KOPT-K1 (cell line): ENCODE measurements at regions not wholly inside any gene's neighbourhood (a gene's known extent, or its start where the extent isn't known, plus 50 kb on each side); places are given as distances from the start of the nearest gene placed in this dataset.
"Not testable (repeated sequence)": the region's sequence is repeated elsewhere in the genome, so short reads cannot be mapped to it uniquely, and the experiment has no call there.

Experiments used
- H3K27ac ChIP-seq: fragments of 200-600 bp; sonication (generic); 2 replicates; pipeline ENCODE4 v1.5.1; 2016; ENCODE audit warnings: antibody characterized with exemption, mild to moderate bottlenecking, low read depth, low read length; ENCODE audit not compliant: poor library complexity, severe bottlenecking
- H3K36me3 ChIP-seq: fragments of 200-600 bp; sonication (generic); 2 replicates; pipeline ENCODE4 v1.5.1; 2017; ENCODE audit warnings: antibody characterized with exemption, mild to moderate bottlenecking, low read length, moderate library complexity; ENCODE audit not compliant: insufficient read depth
- H3K9me3 ChIP-seq: fragments of 200-600 bp; sonication (generic); 2 replicates; pipeline ENCODE4 v1.5.1; 2017; ENCODE audit warnings: antibody characterized with exemption, low read length, mild to moderate bottlenecking; ENCODE audit not compliant: insufficient read depth, poor library complexity, severe bottlenecking

- no peak overlapping the region for H3K27ac ChIP-seq
- peaks cover 13% of the 10 kb centered on the region for H3K9me3 ChIP-seq
- no peaks in the 10 kb centered on the region for H3K36me3 ChIP-seq
Observed at GRCh38 chr1:232130815-232131480, 499.0 kb downstream of the SIPA1L2 start.

- Histone ChIP-seq H3K36me3 (no peaks in the 10 kb centered on the region), H3K27ac (no peak overlapping the region), H3K9me3 (peaks cover 13% of the 10 kb centered on the region)
Observed at GRCh38 chr1:232127190-232127589, 500.6 kb downstream of the DISC1 start.

- Histone ChIP-seq H3K9me3 (no peaks in the 10 kb centered on the region), H3K36me3 (no peaks in the 10 kb centered on the region), H3K27ac (no peak overlapping the region)
Observed at GRCh38 chr1:232123775-232124659, 497.4 kb downstream of the DISC1 start.

- not testable (repeated sequence) for H3K36me3 ChIP-seq, H3K9me3 ChIP-seq, H3K27ac ChIP-seq
Observed at GRCh38 chr1:232117903-232118302, 491.3 kb downstream of the DISC1 start.

- Histone ChIP-seq H3K36me3 (no peaks in the 10 kb centered on the region), H3K9me3 (no peaks in the 10 kb centered on the region), H3K27ac (no peak overlapping the region)
Observed at GRCh38 chr1:232114985-232115384, 488.4 kb downstream of the DISC1 start.

- Histone ChIP-seq H3K27ac (no peak overlapping the region), H3K9me3 (no peaks in the 10 kb centered on the region), H3K36me3 (no peaks in the 10 kb centered on the region)
Observed at GRCh38 chr1:232112076-232112475, 485.5 kb downstream of the DISC1 start.

- Histone ChIP-seq H3K27ac (no peak overlapping the region), H3K9me3 (no peaks in the 10 kb centered on the region), H3K36me3 (no peaks in the 10 kb centered on the region)
Observed at GRCh38 chr1:232111611-232112010, 485.0 kb downstream of the DISC1 start.

GRCh38 chr1:232110281-232111090 is 483.9 kb downstream of the DISC1 start:
- no peak overlapping the region for H3K27ac ChIP-seq
- H3K9me3 ChIP-seq = no peaks in the 10 kb centered on the region
- H3K36me3 ChIP-seq = no peaks in the 10 kb centered on the region

- Histone ChIP-seq H3K27ac (no peak overlapping the region), H3K9me3 (no peaks in the 10 kb centered on the region), H3K36me3 (no peaks in the 10 kb centered on the region)
Observed at GRCh38 chr1:232109391-232109790, 482.8 kb downstream of the DISC1 start.

GRCh38 chr1:232108598-232108997 is 482.0 kb downstream of the DISC1 start:
- Histone ChIP-seq H3K36me3 (no peaks in the 10 kb centered on the region), H3K9me3 (no peaks in the 10 kb centered on the region), H3K27ac (no peak overlapping the region)

- no peaks in the 10 kb centered on the region for H3K9me3 ChIP-seq
- H3K36me3 ChIP-seq = no peaks in the 10 kb centered on the region
- H3K27ac ChIP-seq = no peak overlapping the region
Observed at GRCh38 chr1:232106415-232106814, 479.8 kb downstream of the DISC1 start.

- no peaks in the 10 kb centered on the region for H3K9me3 ChIP-seq
- no peak overlapping the region for H3K27ac ChIP-seq
- H3K36me3 ChIP-seq = no peaks in the 10 kb centered on the region
Observed at GRCh38 chr1:232105561-232105960, 479.0 kb downstream of the DISC1 start.

GRCh38 chr1:232101231-232101630 is 474.6 kb downstream of the DISC1 start:
- Histone ChIP-seq H3K27ac (no peak overlapping the region), H3K9me3 (peaks cover 17% of the 10 kb centered on the region), H3K36me3 (no peaks in the 10 kb centered on the region)

GRCh38 chr1:232096751-232097150 is 470.2 kb downstream of the DISC1 start:
- Histone ChIP-seq H3K9me3 (peaks cover 17% of the 10 kb centered on the region), H3K27ac (no peak overlapping the region), H3K36me3 (no peaks in the 10 kb centered on the region)
